HEK293 (cell line): ENCODE measurements at regions not wholly inside any gene's neighbourhood (a gene's known extent, or its start where the extent isn't known, plus 50 kb on each side); places are given as distances from the start of the nearest gene placed in this dataset.

Experiments used
- BCL11A ChIP-seq: fragments of 450-650 bp; formaldehyde crosslinking; IDR thresholded peaks from 2 replicates; pipeline ENCODE4 v1.5.1; 2016; ENCODE audit warnings: low read depth, missing biosample characterization, missing genetic modification characterization
- KLF1 ChIP-seq: fragments of 450-650 bp; formaldehyde crosslinking; IDR thresholded peaks from 2 replicates; pipeline ENCODE4 v1.5.1; 2016; ENCODE audit warnings: missing biosample characterization, missing genetic modification characterization
- MYNN ChIP-seq: fragments of 450-650 bp; formaldehyde crosslinking; IDR thresholded peaks from 2 replicates; pipeline ENCODE4 v1.5.1; 2016; ENCODE audit warnings: missing biosample characterization, missing genetic modification characterization, borderline replicate concordance
- ZNF239 ChIP-seq: fragments of 450-650 bp; formaldehyde crosslinking; IDR thresholded peaks from 2 replicates; pipeline ENCODE4 v1.5.1; 2016; ENCODE audit warnings: missing biosample characterization, missing genetic modification characterization
- ZNF350 ChIP-seq: fragments of 450-650 bp; formaldehyde crosslinking; IDR thresholded peaks from 2 replicates; pipeline ENCODE4 v1.5.0; 2017; ENCODE audit warnings: missing biosample characterization, mild to moderate bottlenecking, missing genetic modification characterization
- ZNF610 ChIP-seq: fragments of 450-650 bp; formaldehyde crosslinking; IDR thresholded peaks from 2 replicates; pipeline ENCODE4 v1.5.1; 2016; ENCODE audit warnings: missing biosample characterization, missing genetic modification characterization, borderline replicate concordance
- ZNF623 ChIP-seq: fragments of 450-650 bp; formaldehyde crosslinking; IDR thresholded peaks from 2 replicates; pipeline ENCODE4 v1.5.1; 2016; ENCODE audit warnings: missing biosample characterization, missing genetic modification characterization
- ZNF629 ChIP-seq: fragments of 450-650 bp; formaldehyde crosslinking; IDR thresholded peaks from 2 replicates; pipeline ENCODE4 v1.5.1; 2017; ENCODE audit warnings: missing biosample characterization, missing genetic modification characterization
- ZNF791 ChIP-seq: fragments of 450-650 bp; formaldehyde crosslinking; IDR thresholded peaks from 2 replicates; pipeline ENCODE4 v1.5.1; 2016; ENCODE audit warnings: missing biosample characterization, missing genetic modification characterization
- TF ChIP-seq, protein P1 (sequence below): fragments of 450-650 bp; formaldehyde crosslinking; IDR thresholded peaks from 2 replicates; pipeline ENCODE4 v1.5.1; 2016; ENCODE audit warnings: missing biosample characterization, missing genetic modification characterization
- TF ChIP-seq, protein P2 (sequence below): sonication (generic); formaldehyde crosslinking; IDR thresholded peaks from 2 replicates; pipeline ENCODE4 v1.8.1; 2022; ENCODE audit warnings: mild to moderate bottlenecking, moderate library complexity, missing genetic modification reagents

DNA sequence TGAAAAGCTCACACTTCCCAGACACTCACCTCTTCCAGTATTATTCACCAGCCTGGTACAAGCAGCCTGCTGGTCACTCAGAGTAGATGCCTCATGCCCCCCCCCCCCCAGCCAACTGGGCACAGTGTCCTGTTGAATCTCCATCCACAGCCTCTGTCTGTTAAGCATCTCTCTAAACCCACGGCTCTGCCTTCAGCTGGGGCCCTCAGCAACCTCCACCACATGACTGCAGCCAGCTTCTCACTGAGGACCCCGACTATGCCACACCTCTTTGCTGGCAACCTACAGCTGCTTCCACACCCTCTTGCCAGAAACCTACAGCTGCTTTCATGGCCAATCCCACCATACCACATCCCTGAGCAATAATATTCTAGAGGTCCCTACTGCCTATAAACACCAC, 113.1 kb downstream of the RHOU start:
- no peak for TF ChIP-seq ZNF350 (tag by site-specific recombination)
- TF ChIP-seq, protein P1, sequence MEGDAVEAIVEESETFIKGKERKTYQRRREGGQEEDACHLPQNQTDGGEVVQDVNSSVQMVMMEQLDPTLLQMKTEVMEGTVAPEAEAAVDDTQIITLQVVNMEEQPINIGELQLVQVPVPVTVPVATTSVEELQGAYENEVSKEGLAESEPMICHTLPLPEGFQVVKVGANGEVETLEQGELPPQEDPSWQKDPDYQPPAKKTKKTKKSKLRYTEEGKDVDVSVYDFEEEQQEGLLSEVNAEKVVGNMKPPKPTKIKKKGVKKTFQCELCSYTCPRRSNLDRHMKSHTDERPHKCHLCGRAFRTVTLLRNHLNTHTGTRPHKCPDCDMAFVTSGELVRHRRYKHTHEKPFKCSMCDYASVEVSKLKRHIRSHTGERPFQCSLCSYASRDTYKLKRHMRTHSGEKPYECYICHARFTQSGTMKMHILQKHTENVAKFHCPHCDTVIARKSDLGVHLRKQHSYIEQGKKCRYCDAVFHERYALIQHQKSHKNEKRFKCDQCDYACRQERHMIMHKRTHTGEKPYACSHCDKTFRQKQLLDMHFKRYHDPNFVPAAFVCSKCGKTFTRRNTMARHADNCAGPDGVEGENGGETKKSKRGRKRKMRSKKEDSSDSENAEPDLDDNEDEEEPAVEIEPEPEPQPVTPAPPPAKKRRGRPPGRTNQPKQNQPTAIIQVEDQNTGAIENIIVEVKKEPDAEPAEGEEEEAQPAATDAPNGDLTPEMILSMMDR = no peak
- TF ChIP-seq ZNF791 (tag by site-specific recombination) = no peak
- TF ChIP-seq MYNN (tag by site-specific recombination) = no peak
- TF ChIP-seq ZNF623 (tag by site-specific recombination) = no peak
- no peak for TF ChIP-seq KLF1 (tag by site-specific recombination)
- no peak for TF ChIP-seq ZNF239 (tag by site-specific recombination)
- TF ChIP-seq BCL11A (tag by site-specific recombination) = no peak
- TF ChIP-seq ZNF629 (tag by site-specific recombination) = no peak
- TF ChIP-seq ZNF610 (tag by site-specific recombination) = no peak
- TF ChIP-seq, protein P2, sequence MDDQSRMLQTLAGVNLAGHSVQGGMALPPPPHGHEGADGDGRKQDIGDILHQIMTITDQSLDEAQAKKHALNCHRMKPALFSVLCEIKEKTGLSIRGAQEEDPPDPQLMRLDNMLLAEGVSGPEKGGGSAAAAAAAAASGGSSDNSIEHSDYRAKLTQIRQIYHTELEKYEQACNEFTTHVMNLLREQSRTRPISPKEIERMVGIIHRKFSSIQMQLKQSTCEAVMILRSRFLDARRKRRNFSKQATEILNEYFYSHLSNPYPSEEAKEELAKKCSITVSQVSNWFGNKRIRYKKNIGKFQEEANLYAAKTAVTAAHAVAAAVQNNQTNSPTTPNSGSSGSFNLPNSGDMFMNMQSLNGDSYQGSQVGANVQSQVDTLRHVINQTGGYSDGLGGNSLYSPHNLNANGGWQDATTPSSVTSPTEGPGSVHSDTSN = no peak
